Trophoblast cell (in vitro differentiated cells and primary cell): ENCODE measurements at regions not wholly inside any gene's neighbourhood (a gene's known extent, or its start where the extent isn't known, plus 50 kb on each side); places are given as distances from the start of the nearest gene placed in this dataset.

Source experiments
- DNase-seq, 2 donors: peaks; one replicate each; pipeline ENCODE4 v3.0.0-alpha.2; 2016
- H2AFZ ChIP-seq: 2 replicates; pipeline ENCODE4 v1.6.1; 2013; ENCODE audit warnings: low read length, moderate library complexity, mild to moderate bottlenecking; ENCODE audit not compliant: insufficient read depth, poor library complexity
- H2AK5ac ChIP-seq: 2 replicates; pipeline ENCODE4 v1.6.1; 2013; ENCODE audit warnings: mild to moderate bottlenecking, low read length
- H2BK120ac ChIP-seq: 2 replicates; pipeline ENCODE4 v1.6.1; 2013; ENCODE audit warnings: low read length, mild to moderate bottlenecking, moderate library complexity; ENCODE audit not compliant: insufficient read depth, poor library complexity
- H2BK12ac ChIP-seq: 2 replicates; pipeline ENCODE4 v1.6.1; 2013; ENCODE audit warnings: mild to moderate bottlenecking, low read length, moderate library complexity
- H2BK5ac ChIP-seq: 2 replicates; pipeline ENCODE4 v1.6.1; 2013; ENCODE audit warnings: low read length, low read depth, moderate library complexity, mild to moderate bottlenecking; ENCODE audit not compliant: poor library complexity
- H3K14ac ChIP-seq: 2 replicates; pipeline ENCODE4 v1.6.1; 2013; ENCODE audit warnings: mild to moderate bottlenecking, low read length
- H3K18ac ChIP-seq: 2 replicates; pipeline ENCODE4 v1.6.1; 2013; ENCODE audit warnings: mild to moderate bottlenecking, low read length
- H3K23ac ChIP-seq: 2 replicates; pipeline ENCODE4 v1.6.1; 2013; ENCODE audit warnings: low read length
- H3K27ac ChIP-seq: 2 replicates; pipeline ENCODE4 v1.5.1; 2013; ENCODE audit warnings: low read depth, mild to moderate bottlenecking, inconsistent platforms, low read length, moderate library complexity
- H3K27me3 ChIP-seq: 2 replicates; pipeline ENCODE4 v1.6.1; 2013; ENCODE audit warnings: inconsistent platforms, mild to moderate bottlenecking, low read length, moderate library complexity; ENCODE audit not compliant: insufficient read depth
- H3K36me3 ChIP-seq, 2 experiments: 1 replicate in 1 of 2; 2 replicates in 1 of 2; pipeline ENCODE4 v1.6.1; 2013; ENCODE audit warnings: low read length in 2 of 2, mild to moderate bottlenecking in 2 of 2, moderate library complexity in 1 of 2; ENCODE audit not compliant: insufficient read depth in 2 of 2, control insufficient read depth in 1 of 2
- H3K4ac ChIP-seq: 2 replicates; pipeline ENCODE4 v1.6.1; 2013; ENCODE audit warnings: low read depth, mild to moderate bottlenecking, low read length, moderate library complexity
- H3K4me1 ChIP-seq, 2 experiments: 1 replicate in 1 of 2; 2 replicates in 1 of 2; pipeline ENCODE4 v1.6.1; 2013; ENCODE audit warnings: low read length in 2 of 2, mild to moderate bottlenecking in 2 of 2, moderate library complexity in 1 of 2; ENCODE audit not compliant: insufficient read depth in 2 of 2, control insufficient read depth in 1 of 2
- H3K4me2 ChIP-seq: 2 replicates; pipeline ENCODE4 v1.6.1; 2013; ENCODE audit warnings: inconsistent platforms, mild to moderate bottlenecking, low read length, moderate library complexity
- H3K4me3 ChIP-seq: 2 replicates; pipeline ENCODE4 v1.5.1; 2013; ENCODE audit warnings: mild to moderate bottlenecking, low read depth, low read length, inconsistent platforms
- H3K79me1 ChIP-seq: one replicate; pipeline ENCODE4 v1.6.1; 2013; ENCODE audit warnings: low read length
- H3K79me2 ChIP-seq: 2 replicates; pipeline ENCODE4 v1.6.1; 2013; ENCODE audit warnings: low read length, mild to moderate bottlenecking; ENCODE audit not compliant: control insufficient read depth, insufficient read depth, poor library complexity
- H3K9ac ChIP-seq: 2 replicates; pipeline ENCODE4 v1.6.1; 2013; ENCODE audit warnings: mild to moderate bottlenecking, low read length
- H3K9me3 ChIP-seq: 2 replicates; pipeline ENCODE4 v1.6.1; 2013; ENCODE audit warnings: low read depth, mild to moderate bottlenecking, control low read depth, inconsistent platforms, low read length; ENCODE audit not compliant: insufficient read depth
- H4K12ac ChIP-seq: 2 replicates; pipeline ENCODE4 v1.6.1; 2013; ENCODE audit warnings: low read depth, mild to moderate bottlenecking, low read length, moderate library complexity
- H4K8ac ChIP-seq: 2 replicates; pipeline ENCODE4 v1.6.1; 2013; ENCODE audit warnings: low read depth, mild to moderate bottlenecking, low read length, moderate library complexity
- H4K91ac ChIP-seq: one replicate; pipeline ENCODE4 v1.6.1; 2013; ENCODE audit warnings: low read depth, mild to moderate bottlenecking, low read length, moderate library complexity
- WGBS: extraction: QIAGEN DNeasy Blood & Tissue Kit; methylation state at CpG from one replicate; pipeline ENCODE4 v1.1.7; 2013; ENCODE audit warnings: missing lambda C conversion rate; ENCODE audit not compliant: insufficient read length, insufficient coverage; ENCODE audit errors: extremely low coverage; 5-methylcytosine and 5-hydroxymethylcytosine counted together

GRCh38 chr3:59513570-59513969 is 463.7 kb upstream of the CFAP20DC start:
- WGBS, result no CpG with 5 or more reads among the region's 1 CpG
- H2BK12ac ChIP-seq, result no peak overlapping the region
- H3K27me3 ChIP-seq, result no peaks in the 10 kb centered on the region
- H3K23ac ChIP-seq, result no peak overlapping the region
- H4K12ac ChIP-seq, result no peak overlapping the region
- no peaks in the 10 kb centered on the region for H3K4me1 ChIP-seq
- no peaks in the 10 kb centered on the region for H3K36me3 ChIP-seq
- H3K14ac ChIP-seq, result no peak overlapping the region
- no peaks in the 10 kb centered on the region for H3K79me1 ChIP-seq
- H3K4me2 ChIP-seq, result no peak overlapping the region
- H4K8ac ChIP-seq, result no peak overlapping the region
- no peak overlapping the region for H2AFZ ChIP-seq
- H3K9ac ChIP-seq, result no peak overlapping the region
- H3K4me3 ChIP-seq, result no peak overlapping the region
- H4K91ac ChIP-seq, result no peak overlapping the region
- no peak overlapping the region for H3K18ac ChIP-seq
- no peak overlapping the region for H2BK5ac ChIP-seq
- H3K4ac ChIP-seq, result no peak overlapping the region
- no peaks in the 10 kb centered on the region for H3K79me2 ChIP-seq
- no peak overlapping the region for H2AK5ac ChIP-seq
- DNase-seq, result no peak
- H2BK120ac ChIP-seq, result no peak overlapping the region
- H3K9me3 ChIP-seq, result peaks cover 1% of the 10 kb centered on the region
- H3K27ac ChIP-seq, result no peak overlapping the region

GRCh38 chr3:59512066-59512465 is 462.2 kb upstream of the CFAP20DC start:
- H3K18ac ChIP-seq, result no peak overlapping the region
- H3K23ac ChIP-seq, result no peak overlapping the region
- H3K9me3 ChIP-seq, result peaks cover 1% of the 10 kb centered on the region
- no peak overlapping the region for H3K9ac ChIP-seq
- H3K4me3 ChIP-seq, result no peak overlapping the region
- WGBS, result no CpG with 5 or more reads among the region's 6 CpGs
- no peaks in the 10 kb centered on the region for H3K79me1 ChIP-seq
- H2AFZ ChIP-seq, result no peak overlapping the region
- H3K4me1 ChIP-seq, result no peaks in the 10 kb centered on the region
- no peaks in the 10 kb centered on the region for H3K27me3 ChIP-seq
- H4K91ac ChIP-seq, result no peak overlapping the region
- no peak overlapping the region for H4K8ac ChIP-seq
- H2BK12ac ChIP-seq, result no peak overlapping the region
- no peak overlapping the region for H3K4me2 ChIP-seq
- H3K27ac ChIP-seq, result no peak overlapping the region
- H2BK5ac ChIP-seq, result no peak overlapping the region
- no peak overlapping the region for H2AK5ac ChIP-seq
- H4K12ac ChIP-seq, result no peak overlapping the region
- no peak overlapping the region for H2BK120ac ChIP-seq
- H3K4ac ChIP-seq, result no peak overlapping the region
- H3K14ac ChIP-seq, result no peak overlapping the region
- no peaks in the 10 kb centered on the region for H3K36me3 ChIP-seq
- no peaks in the 10 kb centered on the region for H3K79me2 ChIP-seq
- no peak for DNase-seq

- no peak overlapping the region for H2AFZ ChIP-seq
- peaks cover 1% of the 10 kb centered on the region for H3K9me3 ChIP-seq
- no peaks in the 10 kb centered on the region for H3K27me3 ChIP-seq
- no CpG with 5 or more reads among the region's 4 CpGs for WGBS
- no peak overlapping the region for H2BK12ac ChIP-seq
- no peak overlapping the region for H3K23ac ChIP-seq
- H3K4me1 ChIP-seq, result no peaks in the 10 kb centered on the region
- no peak overlapping the region for H3K4ac ChIP-seq
- H3K14ac ChIP-seq, result no peak overlapping the region
- no peak overlapping the region for H4K12ac ChIP-seq
- H2BK120ac ChIP-seq, result no peak overlapping the region
- H3K4me2 ChIP-seq, result no peak overlapping the region
- no peaks in the 10 kb centered on the region for H3K79me2 ChIP-seq
- no peak for DNase-seq
- H2BK5ac ChIP-seq, result no peak overlapping the region
- no peak overlapping the region for H3K9ac ChIP-seq
- no peak overlapping the region for H2AK5ac ChIP-seq
- no peak overlapping the region for H4K91ac ChIP-seq
- H3K18ac ChIP-seq, result no peak overlapping the region
- no peaks in the 10 kb centered on the region for H3K36me3 ChIP-seq
- H3K4me3 ChIP-seq, result no peak overlapping the region
- H3K79me1 ChIP-seq, result no peaks in the 10 kb centered on the region
- H3K27ac ChIP-seq, result no peak overlapping the region
- H4K8ac ChIP-seq, result no peak overlapping the region
Observed at GRCh38 chr3:59510576-59510975, 460.8 kb upstream of the CFAP20DC start.

- Histone ChIP-seq H2AK5ac (no peak overlapping the region), H3K14ac (no peak overlapping the region)
Observed at GRCh38 chr3:59508273-59508672, 458.4 kb upstream of the CFAP20DC start.

More at GRCh38 chr3:59508273-59508672, 458.4 kb upstream of the CFAP20DC start:
- Histone ChIP-seq H4K8ac (no peak overlapping the region), H3K79me1 (no peaks in the 10 kb centered on the region), H2BK120ac (no peak overlapping the region), H3K36me3 (no peaks in the 10 kb centered on the region), H2AFZ (no peak overlapping the region), H3K4me3 (no peak overlapping the region), H3K4me2 (no peak overlapping the region), H3K9me3 (peaks cover 1% of the 10 kb centered on the region), H4K12ac (no peak overlapping the region), H3K18ac (no peak overlapping the region), H3K23ac (no peak overlapping the region), H2BK12ac (no peak overlapping the region), H3K27me3 (no peaks in the 10 kb centered on the region), H4K91ac (no peak overlapping the region), H3K4ac (no peak overlapping the region), H3K27ac (no peak overlapping the region), H3K4me1 (no peaks in the 10 kb centered on the region), H3K9ac (no peak overlapping the region), H3K79me2 (no peaks in the 10 kb centered on the region), H2BK5ac (no peak overlapping the region)
- no CpG with 5 or more reads among the region's 10 CpGs for WGBS
- no peak for DNase-seq
